ENCODE measurements at regions not wholly inside any gene's neighbourhood (a gene's known extent, or its start where the extent isn't known, plus 50 kb on each side); places are given as distances from the start of the nearest gene placed in this dataset.
A peak's percentile ranks its signal among the peaks of the same experiment; 100 is the strongest.

GRCh38 chr10:6305401-6306321, 102.9 kb downstream of the PFKFB3 start:
- no peak for DNase-seq

- no peak for DNase-seq
Observed at GRCh38 chr10:6306917-6307316, 104.2 kb downstream of the PFKFB3 start.

- no peak for DNase-seq
Observed at GRCh38 chr10:6309816-6310215, 107.1 kb downstream of the PFKFB3 start.

GRCh38 chr10:6310977-6311376, 108.2 kb downstream of the PFKFB3 start:
- DNase-seq = no peak

- no peak for DNase-seq
Observed at GRCh38 chr10:6311700-6312330, 109.1 kb downstream of the PFKFB3 start.

GRCh38 chr10:6312636-6313035, 109.9 kb downstream of the PFKFB3 start:
- DNase-seq = no peak

GRCh38 chr10:6313111-6313895, 110.6 kb downstream of the PFKFB3 start:
- no peak for DNase-seq

GRCh38 chr10:6314620-6315205, 112.0 kb downstream of the PFKFB3 start:
- no peak for DNase-seq

GRCh38 chr10:6319119-6319518, 116.4 kb downstream of the PFKFB3 start:
- no peak for DNase-seq

GRCh38 chr10:6320320-6321010, 117.7 kb downstream of the PFKFB3 start:
- DNase-seq = no peak

GRCh38 chr10:6321880-6322279, 119.1 kb downstream of the PFKFB3 start:
- DNase-seq = peak; percentile 44

- no peak for DNase-seq
Observed at GRCh38 chr10:6322805-6323204, 120.1 kb downstream of the PFKFB3 start.

- no peak for DNase-seq
Observed at GRCh38 chr10:6327961-6328698, 125.4 kb downstream of the PFKFB3 start.

GRCh38 chr10:6328699-6329423, 126.1 kb downstream of the PFKFB3 start:
- no peak for DNase-seq

GRCh38 chr10:6333086-6333485, 130.4 kb downstream of the PFKFB3 start:
- no peak for DNase-seq

GRCh38 chr10:6333973-6334372, 131.2 kb downstream of the PFKFB3 start:
- DNase-seq = no peak

GRCh38 chr10:6336016-6336415, 133.3 kb downstream of the PFKFB3 start:
- no peak for DNase-seq

- no peak for DNase-seq
Observed at GRCh38 chr10:6337382-6337781, 134.7 kb downstream of the PFKFB3 start.

GRCh38 chr10:6338361-6338760, 135.6 kb downstream of the PFKFB3 start:
- DNase-seq = no peak

GRCh38 chr10:6339891-6340290, 137.2 kb downstream of the PFKFB3 start:
- DNase-seq = no peak

- DNase-seq = no peak
Observed at GRCh38 chr10:6342096-6342685, 139.5 kb downstream of the PFKFB3 start.
